Psoas muscle (tissue), 7 donors: ENCODE measurements at regions not wholly inside any gene's neighbourhood (a gene's known extent, or its start where the extent isn't known, plus 50 kb on each side); places are given as distances from the start of the nearest gene placed in this dataset.

Experiments used
- ATAC-seq, 4 donors: fragments of 200-7000 bp; cut with Tn5 transposase; one replicate each; pipeline ENCODE4 v1.9.1; 2020; ENCODE audit warnings: moderate library complexity in 3 of 4, mild to moderate bottlenecking in 2 of 4
- DNase-seq, 2 donors: peaks; one replicate each; pipeline ENCODE4 v3.0.0-alpha.2; 2020
- H3K27ac ChIP-seq: fragments of 200-600 bp; one replicate; pipeline ENCODE4 v1.8.0; 2022
- H3K27me3 ChIP-seq, 3 donors: fragments of 200-600 bp in 1 of 3; one replicate each; pipeline versions ENCODE4 v1.6.1 to v1.8.0; 2013 to 2022; ENCODE audit warnings: low read length in 2 of 3, mild to moderate bottlenecking in 2 of 3, moderate library complexity in 1 of 3; ENCODE audit not compliant: insufficient read depth in 3 of 3
- H3K36me3 ChIP-seq, 2 donors: fragments of 200-600 bp in 1 of 2; one replicate each; pipeline versions ENCODE4 v1.6.1 to v1.8.0; 2013 to 2022; ENCODE audit warnings: low read depth in 1 of 2, mild to moderate bottlenecking in 1 of 2, moderate library complexity in 1 of 2; ENCODE audit not compliant: insufficient read depth in 1 of 2
- H3K4me1 ChIP-seq: fragments of 200-600 bp; one replicate; pipeline ENCODE4 v1.8.0; 2022
- H3K4me3 ChIP-seq: fragments of 200-600 bp; one replicate; pipeline ENCODE4 v1.8.0; 2022; ENCODE audit warnings: mild to moderate bottlenecking
- H3K9me3 ChIP-seq: fragments of 200-600 bp; one replicate; pipeline ENCODE4 v1.8.0; 2022
- WGBS, 3 donors: extraction: QIAGEN DNeasy Blood & Tissue Kit; methylation state at CpG; one replicate each; pipeline versions ENCODE4 v1.1.6 to v1.1.7; 2013; 5-methylcytosine and 5-hydroxymethylcytosine counted together
- intact Hi-C, 2 donors: fragments of 100-400 bp; cut with DNase I; formaldehyde crosslinking; loops; one replicate each; pipeline versions ENCODE4 v1.11.0 to v1.14.2; 2022
- TF ChIP-seq, protein P1 (sequence below): fragments of 200-600 bp; IDR thresholded peaks from one replicate; pipeline ENCODE4 v1.8.0; 2022; ENCODE audit warnings: antibody characterized with exemption
- donor health status: healthy with polysubstance abuse.
- donor health status: DM: no; HTN: no; CAD: no; lungs with moderate emphysema.
- donor health status: Bipolar disorder and iron deficiency.
- donor health status: healthy.
- donor health status: DM: yes; HTN: yes; CAD: no.
- donor health status: DM: no; HTN: no; CAD: no.
- donor health status: DM: yes; HTN: yes; CAD: no.

DNA sequence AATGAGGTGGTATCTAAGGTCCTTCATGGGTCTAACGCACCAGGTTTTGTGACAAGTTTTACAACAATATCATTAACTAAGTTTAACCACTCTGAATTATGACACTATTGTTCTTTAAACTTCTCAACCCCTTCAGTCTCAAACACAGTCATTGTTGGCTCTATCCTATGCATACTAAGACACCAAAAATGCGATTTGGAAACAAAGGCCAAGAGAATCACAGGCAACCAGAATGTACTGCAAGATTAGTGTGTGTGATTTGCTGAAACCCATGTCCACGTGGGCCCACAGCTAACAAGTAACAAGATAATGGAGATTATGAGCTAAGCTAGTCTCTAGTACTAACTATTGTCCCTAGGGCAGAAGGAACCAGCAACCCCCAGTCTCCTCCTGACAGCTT is 142.2 kb upstream of the RANBP3L start:
- ATAC-seq (no peak), DNase-seq (no peak)
- intact Hi-C loops: no loop called here
- Histone ChIP-seq H3K27ac (no peak overlapping the region), H3K4me3 (no peak overlapping the region), H3K27me3 (no peaks in the 10 kb centered on the region), H3K4me1 (no peaks in the 10 kb centered on the region), H3K9me3 (no peaks in the 10 kb centered on the region), H3K36me3 (no peaks in the 10 kb centered on the region)
- TF ChIP-seq, protein P1, sequence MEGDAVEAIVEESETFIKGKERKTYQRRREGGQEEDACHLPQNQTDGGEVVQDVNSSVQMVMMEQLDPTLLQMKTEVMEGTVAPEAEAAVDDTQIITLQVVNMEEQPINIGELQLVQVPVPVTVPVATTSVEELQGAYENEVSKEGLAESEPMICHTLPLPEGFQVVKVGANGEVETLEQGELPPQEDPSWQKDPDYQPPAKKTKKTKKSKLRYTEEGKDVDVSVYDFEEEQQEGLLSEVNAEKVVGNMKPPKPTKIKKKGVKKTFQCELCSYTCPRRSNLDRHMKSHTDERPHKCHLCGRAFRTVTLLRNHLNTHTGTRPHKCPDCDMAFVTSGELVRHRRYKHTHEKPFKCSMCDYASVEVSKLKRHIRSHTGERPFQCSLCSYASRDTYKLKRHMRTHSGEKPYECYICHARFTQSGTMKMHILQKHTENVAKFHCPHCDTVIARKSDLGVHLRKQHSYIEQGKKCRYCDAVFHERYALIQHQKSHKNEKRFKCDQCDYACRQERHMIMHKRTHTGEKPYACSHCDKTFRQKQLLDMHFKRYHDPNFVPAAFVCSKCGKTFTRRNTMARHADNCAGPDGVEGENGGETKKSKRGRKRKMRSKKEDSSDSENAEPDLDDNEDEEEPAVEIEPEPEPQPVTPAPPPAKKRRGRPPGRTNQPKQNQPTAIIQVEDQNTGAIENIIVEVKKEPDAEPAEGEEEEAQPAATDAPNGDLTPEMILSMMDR: no peak
- 80 to 85% (median 81%) methylated on average over 3 of the region's 3 CpGs for WGBS, 3 donors

DNA sequence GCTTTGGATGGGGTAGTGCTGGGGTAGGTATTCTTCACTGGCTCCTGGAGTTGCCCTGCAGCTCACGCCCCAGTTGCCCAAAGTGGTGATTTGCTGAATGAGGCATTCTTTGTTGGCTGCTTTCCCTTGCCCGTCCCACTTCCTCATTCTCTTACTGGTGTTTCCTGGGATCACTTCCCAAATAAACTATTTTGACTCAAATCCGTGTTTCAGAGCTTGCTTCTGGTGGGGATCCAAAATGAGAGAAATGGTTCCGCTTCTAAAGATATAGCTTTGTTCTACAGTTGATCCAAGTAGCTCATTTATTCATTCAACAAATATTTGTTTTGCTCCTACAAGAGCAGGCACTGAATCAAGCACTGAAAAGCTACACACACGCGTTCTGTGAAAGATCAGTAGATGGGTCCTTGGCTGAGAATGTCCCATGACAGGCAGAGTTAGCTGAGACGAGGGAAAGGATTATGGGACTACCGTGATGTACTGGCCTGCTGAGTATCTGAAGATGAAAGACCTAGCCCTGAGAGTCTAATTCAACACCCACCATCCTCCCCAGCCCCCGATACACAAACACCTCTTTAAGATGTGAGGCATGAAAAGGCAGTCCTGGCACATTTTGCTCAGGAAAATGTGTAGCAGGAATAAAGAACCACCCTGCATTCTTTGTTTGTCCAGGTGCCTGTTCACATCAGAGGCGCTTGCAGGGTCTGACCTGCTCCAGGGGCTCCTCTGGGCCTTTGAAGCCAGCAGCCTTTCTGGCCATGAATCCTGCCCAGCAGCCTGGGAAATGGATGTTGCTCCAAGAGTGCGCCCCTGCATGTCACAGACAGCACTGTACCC is 143.1 kb upstream of the RANBP3L start:
- Histone ChIP-seq H3K27ac (no peak overlapping the region), H3K4me3 (no peak overlapping the region), H3K4me1 (no peaks in the 10 kb centered on the region), H3K9me3 (no peaks in the 10 kb centered on the region), H3K36me3 (no peaks in the 10 kb centered on the region), H3K27me3 (no peaks in the 10 kb centered on the region)
- DNase-seq (peak in 1 of 2 donors; percentile 22), ATAC-seq (no peak)
- intact Hi-C loops: no loop called here
- WGBS, 3 donors: 47 to 58% (median 56%) methylated on average over 11 of the region's 11 CpGs
- TF ChIP-seq, protein P1: no peak

DNA sequence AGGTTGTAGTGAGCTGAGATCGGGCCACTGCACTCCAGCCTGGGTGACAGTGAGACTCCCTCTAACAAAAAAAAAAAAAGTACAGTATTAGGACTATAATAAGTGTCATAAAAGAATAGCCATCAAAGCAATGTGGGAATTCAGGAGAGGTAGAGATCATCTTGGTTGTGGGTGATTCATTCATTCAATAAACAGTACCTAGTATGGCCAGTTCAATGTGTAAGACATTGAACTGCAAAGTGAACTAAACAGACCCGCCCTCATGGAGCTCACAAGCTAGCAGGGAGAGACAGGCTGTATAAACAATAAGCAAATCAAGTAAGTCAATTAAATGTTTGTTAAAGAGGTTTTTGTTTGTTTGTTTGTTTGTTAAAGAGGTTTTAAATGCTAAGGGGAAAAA is 146.1 kb upstream of the RANBP3L start:
- DNase-seq (no peak), ATAC-seq (no peak)
- Histone ChIP-seq H3K27me3 (no peaks in the 10 kb centered on the region), H3K4me3 (no peak overlapping the region), H3K27ac (no peak overlapping the region), H3K36me3 (no peaks in the 10 kb centered on the region), H3K9me3 (no peaks in the 10 kb centered on the region), H3K4me1 (no peaks in the 10 kb centered on the region)
- WGBS, 3 donors: 96 to 98% (median 98%) methylated on average over 2 of the region's 2 CpGs
- TF ChIP-seq, protein P1: no peak
- intact Hi-C loops: no loop called here

DNA sequence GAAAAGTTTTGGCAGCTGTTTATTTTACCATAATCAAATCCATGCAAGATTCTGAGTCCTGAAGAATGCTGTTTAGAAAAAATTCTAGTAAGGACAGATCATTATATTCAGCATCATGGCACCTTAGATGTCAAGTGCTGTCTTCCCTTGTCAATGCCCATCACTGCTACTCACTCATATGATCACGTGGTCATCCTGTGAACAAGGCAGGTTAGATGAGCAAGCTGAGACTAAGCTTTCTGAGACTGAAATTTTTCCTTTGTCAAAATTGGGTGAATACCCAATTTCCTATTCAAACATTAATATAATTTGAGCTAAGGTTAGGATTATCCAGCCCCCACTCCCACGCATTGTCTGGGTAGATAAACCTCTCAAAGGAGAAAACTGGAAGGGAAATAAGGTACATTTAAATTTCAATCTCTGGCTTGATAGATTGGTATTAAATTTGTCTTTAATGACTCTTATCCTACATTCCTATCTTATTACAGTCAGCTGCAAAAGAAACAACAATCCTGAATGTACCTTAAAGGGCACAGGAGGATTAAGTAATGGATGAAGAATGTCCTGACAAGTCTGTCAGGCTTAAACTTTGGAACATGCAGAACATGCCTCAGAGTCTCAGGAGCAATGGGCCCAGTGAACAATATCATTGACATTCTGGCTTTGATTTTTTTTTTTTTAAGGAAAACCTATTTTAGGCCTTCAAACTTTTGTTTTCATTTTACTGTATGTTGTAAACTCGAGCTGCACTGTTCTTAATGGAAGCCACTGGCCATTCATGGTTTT is 148.7 kb upstream of the RANBP3L start:
- TF ChIP-seq, protein P1: no peak
- intact Hi-C loops: no loop called here
- no peak for DNase-seq
- no peaks in the 10 kb centered on the region for H3K4me1 ChIP-seq
- H3K27me3 ChIP-seq: no peaks in the 10 kb centered on the region
- ATAC-seq: no peak
- WGBS, 3 donors: 73 to 79% (median 77%) methylated on average over 3 of the region's 3 CpGs
- H3K4me3 ChIP-seq: no peak overlapping the region
- H3K9me3 ChIP-seq: no peaks in the 10 kb centered on the region
- no peaks in the 10 kb centered on the region for H3K36me3 ChIP-seq
- H3K27ac ChIP-seq: no peak overlapping the region
